Epithelial cell of proximal tubule (primary cell): ENCODE measurements at regions not wholly inside any gene's neighbourhood (a gene's known extent, or its start where the extent isn't known, plus 50 kb on each side); places are given as distances from the start of the nearest gene placed in this dataset.
"Not testable (repeated sequence)": the region's sequence is repeated elsewhere in the genome, so short reads cannot be mapped to it uniquely, and the experiment has no call there.

Experiments
- DNase-seq: peaks from one replicate; pipeline ENCODE4 v3.0.0-alpha.2; 2011; ENCODE audit warnings: low read depth
- H3K4me3 ChIP-seq: 2 replicates; pipeline ENCODE4 v1.5.1; 2011; ENCODE audit warnings: low read depth, mild to moderate bottlenecking, low read length
- TF ChIP-seq, protein P1 (sequence below): conservative IDR thresholded peaks from 2 replicates; pipeline ENCODE4 v1.5.1; 2012; ENCODE audit warnings: low read depth, mild to moderate bottlenecking, low read length

GRCh38 chr14:84927096-84927827 is 602.7 kb upstream of the FLRT2 start:
- TF ChIP-seq, protein P1, sequence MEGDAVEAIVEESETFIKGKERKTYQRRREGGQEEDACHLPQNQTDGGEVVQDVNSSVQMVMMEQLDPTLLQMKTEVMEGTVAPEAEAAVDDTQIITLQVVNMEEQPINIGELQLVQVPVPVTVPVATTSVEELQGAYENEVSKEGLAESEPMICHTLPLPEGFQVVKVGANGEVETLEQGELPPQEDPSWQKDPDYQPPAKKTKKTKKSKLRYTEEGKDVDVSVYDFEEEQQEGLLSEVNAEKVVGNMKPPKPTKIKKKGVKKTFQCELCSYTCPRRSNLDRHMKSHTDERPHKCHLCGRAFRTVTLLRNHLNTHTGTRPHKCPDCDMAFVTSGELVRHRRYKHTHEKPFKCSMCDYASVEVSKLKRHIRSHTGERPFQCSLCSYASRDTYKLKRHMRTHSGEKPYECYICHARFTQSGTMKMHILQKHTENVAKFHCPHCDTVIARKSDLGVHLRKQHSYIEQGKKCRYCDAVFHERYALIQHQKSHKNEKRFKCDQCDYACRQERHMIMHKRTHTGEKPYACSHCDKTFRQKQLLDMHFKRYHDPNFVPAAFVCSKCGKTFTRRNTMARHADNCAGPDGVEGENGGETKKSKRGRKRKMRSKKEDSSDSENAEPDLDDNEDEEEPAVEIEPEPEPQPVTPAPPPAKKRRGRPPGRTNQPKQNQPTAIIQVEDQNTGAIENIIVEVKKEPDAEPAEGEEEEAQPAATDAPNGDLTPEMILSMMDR: no peak
- no peak for DNase-seq
- no peak overlapping the region for H3K4me3 ChIP-seq

- H3K4me3 ChIP-seq: no peak overlapping the region
- no peak for DNase-seq
- TF ChIP-seq, protein P1: no peak
These were observed 600.9 kb upstream of the FLRT2 start for GRCh38 chr14:84929086-84929485.

- TF ChIP-seq, protein P1: no peak
- H3K4me3 ChIP-seq: no peak overlapping the region
- no peak for DNase-seq
These were observed 600.1 kb upstream of the FLRT2 start for GRCh38 chr14:84929834-84930233.

DNA sequence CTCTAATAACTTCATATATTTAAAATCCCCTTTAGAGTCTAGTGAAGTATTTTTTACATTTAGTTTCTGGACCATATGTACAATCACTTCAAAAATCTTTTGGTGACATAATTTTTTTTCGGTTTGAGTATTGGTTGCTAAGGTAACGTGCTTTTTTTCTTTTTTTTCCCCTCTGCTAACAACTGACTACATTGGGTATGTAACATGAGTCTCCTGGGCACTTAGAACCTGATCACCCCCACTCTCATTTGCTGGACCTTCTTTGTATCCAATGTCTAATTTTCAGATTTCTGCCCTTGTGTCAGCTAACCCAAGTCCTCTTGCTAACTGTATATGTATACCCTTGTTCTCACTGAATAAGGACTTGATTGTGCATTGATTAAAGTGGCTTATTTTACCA is 592.9 kb upstream of the FLRT2 start:
- no peak for DNase-seq

DNA sequence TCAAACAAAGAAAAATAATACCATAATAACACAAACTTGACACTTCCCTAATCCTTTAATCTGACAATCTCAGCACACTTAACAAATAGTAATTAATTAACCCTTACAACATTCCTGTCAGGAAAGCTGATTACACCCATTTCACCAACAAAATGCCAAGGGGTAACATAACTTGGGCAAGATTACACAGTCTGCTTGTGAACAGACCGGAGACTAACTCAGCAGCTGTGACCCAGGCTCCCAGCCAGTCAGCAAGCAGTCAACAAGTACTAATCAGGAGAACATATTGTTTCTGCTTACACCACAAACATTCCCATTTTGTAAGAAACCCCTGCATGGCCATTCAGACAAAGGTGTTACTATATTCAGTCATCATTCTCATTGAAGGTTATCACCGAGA is 592.5 kb upstream of the FLRT2 start:
- TF ChIP-seq, protein P1: no peak
- no peak for DNase-seq
- H3K4me3 ChIP-seq: no peak overlapping the region

More for the DNA sequence above, 592.9 kb upstream of the FLRT2 start:
- H3K4me3 ChIP-seq: no peak overlapping the region
- TF ChIP-seq, protein P1: no peak

GRCh38 chr14:84944901-84945300 is 585.0 kb upstream of the FLRT2 start:
- not testable (repeated sequence) for DNase-seq, H3K4me3 ChIP-seq

DNA sequence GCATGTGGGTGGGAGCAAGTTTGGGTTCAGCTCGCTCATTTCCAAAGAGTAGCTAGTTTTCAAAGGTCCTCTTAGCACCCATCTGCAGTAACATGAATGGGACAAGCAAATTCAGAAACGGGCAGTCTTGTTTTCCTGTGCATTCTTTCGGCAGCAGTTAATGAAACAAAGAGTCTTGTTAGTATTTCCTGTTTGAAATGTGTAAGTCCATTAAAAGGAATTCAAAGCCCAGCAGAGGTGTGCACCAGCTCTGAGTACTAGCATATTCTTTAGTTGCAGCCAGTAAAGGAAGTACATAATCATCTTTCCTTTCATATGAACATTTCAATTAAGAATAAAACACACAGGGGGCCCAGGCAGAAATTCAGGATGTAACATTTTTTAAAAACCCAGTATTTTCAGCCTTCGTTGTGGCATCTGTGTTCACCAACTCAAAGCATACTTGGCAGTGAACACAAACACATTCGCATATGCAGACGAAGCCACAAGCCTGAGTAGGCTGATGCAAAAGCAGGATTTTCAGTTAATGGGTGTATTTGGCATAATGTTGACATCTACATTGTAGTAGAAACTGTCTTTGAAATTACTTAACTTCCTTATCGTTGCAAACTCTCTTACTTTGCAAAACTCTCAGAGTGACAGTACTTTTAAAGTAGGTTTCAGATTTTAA is 570.0 kb upstream of the FLRT2 start:
- no peak for DNase-seq
- no peak overlapping the region for H3K4me3 ChIP-seq
- TF ChIP-seq, protein P1: no peak
